Cardiac muscle cell (in vitro differentiated cells and primary cell): ENCODE measurements at regions not wholly inside any gene's neighbourhood (a gene's known extent, or its start where the extent isn't known, plus 50 kb on each side); places are given as distances from the start of the nearest gene placed in this dataset.
A peak's percentile ranks its signal among the peaks of the same experiment; 100 is the strongest.

Source experiments
- DNase-seq, 2 donors: peaks; one replicate each; pipeline versions ENCODE4 v3.0.0 to v3.0.0-alpha.2; 2010 to 2017; ENCODE audit warnings: low read depth in 1 of 2, low spot score in 1 of 2
- H3K27ac ChIP-seq: fragments of 200-600 bp; sonication (generic); 2 replicates; pipeline ENCODE4 v1.5.1; 2016
- H3K27me3 ChIP-seq: fragments of 200-600 bp; sonication (generic); 2 replicates; pipeline ENCODE4 v1.6.0; 2016; ENCODE audit warnings: control low read depth
- H3K36me3 ChIP-seq: fragments of 200-600 bp; sonication (generic); 2 replicates; pipeline ENCODE4 v1.5.1; 2016; ENCODE audit warnings: control low read depth
- H3K4me1 ChIP-seq: fragments of 200-600 bp; sonication (generic); 2 replicates; pipeline ENCODE4 v1.8.1; 2017; ENCODE audit warnings: low read depth, mild to moderate bottlenecking, mixed run types
- H3K4me3 ChIP-seq: fragments of 200-600 bp; sonication (generic); 2 replicates; pipeline ENCODE4 v1.5.1; 2016; ENCODE audit warnings: mild to moderate bottlenecking
- H3K9me3 ChIP-seq: fragments of 200-600 bp; sonication (generic); 2 replicates; pipeline ENCODE4 v1.5.1; 2017; ENCODE audit warnings: low read depth, mild to moderate bottlenecking, control low read depth
- CTCF ChIP-seq: IDR thresholded peaks from 2 replicates; pipeline ENCODE4 v1.5.1; 2012; ENCODE audit warnings: low read depth, mild to moderate bottlenecking, low read length

GRCh38 chr20:36094497-36094896 is 60.0 kb upstream of the EPB41L1 start:
- H3K4me1 ChIP-seq = peaks cover 18% of the 10 kb centered on the region
- no peak for TF ChIP-seq CTCF

GRCh38 chr20:36096435-36096834 is 58.1 kb upstream of the EPB41L1 start:
- peaks cover 33% of the 10 kb centered on the region for H3K4me1 ChIP-seq
- peaks cover 21% of the 10 kb centered on the region for H3K27me3 ChIP-seq

More at GRCh38 chr20:36094497-36094896, 60.0 kb upstream of the EPB41L1 start:
- H3K36me3 ChIP-seq = no peaks in the 10 kb centered on the region
- peak in 1 of 2 donors; percentile 81 for DNase-seq
- H3K27ac ChIP-seq = peak overlapping the region; percentile 19
- H3K4me3 ChIP-seq = peak overlapping the region; percentile 67
- peaks cover 37% of the 10 kb centered on the region for H3K27me3 ChIP-seq
- no peaks in the 10 kb centered on the region for H3K9me3 ChIP-seq

GRCh38 chr20:36097337-36098151 is 57.0 kb upstream of the EPB41L1 start:
- Histone ChIP-seq H3K4me3 (no peak overlapping the region), H3K27me3 (peaks cover 10% of the 10 kb centered on the region), H3K27ac (peak overlapping the region; percentile 41), H3K9me3 (no peaks in the 10 kb centered on the region), H3K36me3 (no peaks in the 10 kb centered on the region), H3K4me1 (peaks cover 35% of the 10 kb centered on the region)
- peak in 1 of 2 donors; percentile 56 for DNase-seq
- TF ChIP-seq CTCF = no peak

More at GRCh38 chr20:36096435-36096834, 58.1 kb upstream of the EPB41L1 start:
- Histone ChIP-seq H3K36me3 (no peaks in the 10 kb centered on the region), H3K9me3 (no peaks in the 10 kb centered on the region), H3K27ac (no peak overlapping the region), H3K4me3 (no peak overlapping the region)
- peak in 1 of 2 donors; percentile 28 for DNase-seq
- no peak for TF ChIP-seq CTCF

- Histone ChIP-seq H3K27ac (peak overlapping the region; percentile 41), H3K27me3 (peaks cover 5% of the 10 kb centered on the region)
These were observed 56.2 kb upstream of the EPB41L1 start for GRCh38 chr20:36098364-36098763.

GRCh38 chr20:36099106-36099505 is 55.4 kb upstream of the EPB41L1 start:
- no peak overlapping the region for H3K27ac ChIP-seq
- H3K4me1 ChIP-seq = peaks cover 42% of the 10 kb centered on the region
- H3K27me3 ChIP-seq = no peaks in the 10 kb centered on the region

More at GRCh38 chr20:36098364-36098763, 56.2 kb upstream of the EPB41L1 start:
- peak in 1 of 2 donors; percentile 83 for DNase-seq
- no peaks in the 10 kb centered on the region for H3K9me3 ChIP-seq
- H3K4me1 ChIP-seq = peaks cover 42% of the 10 kb centered on the region
- H3K36me3 ChIP-seq = no peaks in the 10 kb centered on the region
- no peak for TF ChIP-seq CTCF
- H3K4me3 ChIP-seq = no peak overlapping the region

More at GRCh38 chr20:36099106-36099505, 55.4 kb upstream of the EPB41L1 start:
- H3K9me3 ChIP-seq = no peaks in the 10 kb centered on the region
- H3K36me3 ChIP-seq = no peaks in the 10 kb centered on the region
- H3K4me3 ChIP-seq = no peak overlapping the region
- no peak for DNase-seq
- TF ChIP-seq CTCF = no peak
